ENCODE measurements at regions not wholly inside any gene's neighbourhood (a gene's known extent, or its start where the extent isn't known, plus 50 kb on each side); places are given as distances from the start of the nearest gene placed in this dataset.

GRCh38 chr17:33981711-33982601, 273.1 kb upstream of the CCL2 start:
- no peak overlapping the region for H3K4me3 ChIP-seq (ENCODE audit: low read length)
- H3K9ac ChIP-seq (ENCODE audit: low read length): no peak overlapping the region
- TF ChIP-seq EZH2 (optimal IDR thresholded peaks at IDR 0.05; ENCODE audit: low read depth, low read length) (no peak), EZH2phosphoT487 (IDR thresholded peaks at IDR 0.05; ENCODE audit: low read length) (no peak)
- TF ChIP-seq, protein P1, sequence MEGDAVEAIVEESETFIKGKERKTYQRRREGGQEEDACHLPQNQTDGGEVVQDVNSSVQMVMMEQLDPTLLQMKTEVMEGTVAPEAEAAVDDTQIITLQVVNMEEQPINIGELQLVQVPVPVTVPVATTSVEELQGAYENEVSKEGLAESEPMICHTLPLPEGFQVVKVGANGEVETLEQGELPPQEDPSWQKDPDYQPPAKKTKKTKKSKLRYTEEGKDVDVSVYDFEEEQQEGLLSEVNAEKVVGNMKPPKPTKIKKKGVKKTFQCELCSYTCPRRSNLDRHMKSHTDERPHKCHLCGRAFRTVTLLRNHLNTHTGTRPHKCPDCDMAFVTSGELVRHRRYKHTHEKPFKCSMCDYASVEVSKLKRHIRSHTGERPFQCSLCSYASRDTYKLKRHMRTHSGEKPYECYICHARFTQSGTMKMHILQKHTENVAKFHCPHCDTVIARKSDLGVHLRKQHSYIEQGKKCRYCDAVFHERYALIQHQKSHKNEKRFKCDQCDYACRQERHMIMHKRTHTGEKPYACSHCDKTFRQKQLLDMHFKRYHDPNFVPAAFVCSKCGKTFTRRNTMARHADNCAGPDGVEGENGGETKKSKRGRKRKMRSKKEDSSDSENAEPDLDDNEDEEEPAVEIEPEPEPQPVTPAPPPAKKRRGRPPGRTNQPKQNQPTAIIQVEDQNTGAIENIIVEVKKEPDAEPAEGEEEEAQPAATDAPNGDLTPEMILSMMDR (IDR thresholded peaks at IDR 0.05; ENCODE audit: low read length): no peak
- H3K27ac ChIP-seq (ENCODE audit: low read length): no peak overlapping the region
- H3K9me2 ChIP-seq (replicated peaks; ENCODE audit: insufficient read depth, low read length): no peaks in the 10 kb centered on the region
- H3K4me2 ChIP-seq (ENCODE audit: low read depth, low read length): no peak overlapping the region
- no peaks in the 10 kb centered on the region for H3F3A ChIP-seq (ENCODE audit: insufficient read depth, low read length)
- no peak for DNase-seq
- H2AFZ ChIP-seq (ENCODE audit: low read length): no peak overlapping the region
- no peaks in the 10 kb centered on the region for H3K9me3 ChIP-seq (replicated peaks; ENCODE audit: insufficient read depth, low read length)
- H3K27me3 ChIP-seq (replicated peaks; ENCODE audit: insufficient read depth, low read length): no peaks in the 10 kb centered on the region
- H3K36me3 ChIP-seq (replicated peaks; ENCODE audit: insufficient read depth, low read length): no peaks in the 10 kb centered on the region
- no peaks in the 10 kb centered on the region for H3K4me1 ChIP-seq (ENCODE audit: low read length)
- H3K79me2 ChIP-seq (ENCODE audit: low read length): no peaks in the 10 kb centered on the region
- no peaks in the 10 kb centered on the region for H4K20me1 ChIP-seq (ENCODE audit: insufficient read depth, low read length)

GRCh38 chr17:33982909-33983308, 272.2 kb upstream of the CCL2 start:
- no peak overlapping the region for H3K4me2 ChIP-seq (ENCODE audit: low read depth, low read length)
- H3K4me3 ChIP-seq (ENCODE audit: low read length): no peak overlapping the region
- no peaks in the 10 kb centered on the region for H3K9me3 ChIP-seq (replicated peaks; ENCODE audit: insufficient read depth, low read length)
- H2AFZ ChIP-seq (ENCODE audit: low read length): no peak overlapping the region
- no peaks in the 10 kb centered on the region for H3K9me2 ChIP-seq (replicated peaks; ENCODE audit: insufficient read depth, low read length)
- H3K79me2 ChIP-seq (ENCODE audit: low read length): no peaks in the 10 kb centered on the region
- no peaks in the 10 kb centered on the region for H3K36me3 ChIP-seq (replicated peaks; ENCODE audit: insufficient read depth, low read length)
- DNase-seq: no peak
- no peaks in the 10 kb centered on the region for H3K27me3 ChIP-seq (replicated peaks; ENCODE audit: insufficient read depth, low read length)
- TF ChIP-seq EZH2 (optimal IDR thresholded peaks at IDR 0.05; ENCODE audit: low read depth, low read length): no peak
- TF ChIP-seq, protein P1 (IDR thresholded peaks at IDR 0.05; ENCODE audit: low read length): no peak
- no peak for TF ChIP-seq EZH2phosphoT487 (IDR thresholded peaks at IDR 0.05; ENCODE audit: low read length)
- H3F3A ChIP-seq (ENCODE audit: insufficient read depth, low read length): no peaks in the 10 kb centered on the region
- H3K9ac ChIP-seq (ENCODE audit: low read length): no peak overlapping the region
- H4K20me1 ChIP-seq (ENCODE audit: insufficient read depth, low read length): no peaks in the 10 kb centered on the region
- H3K4me1 ChIP-seq (ENCODE audit: low read length): no peaks in the 10 kb centered on the region
- H3K27ac ChIP-seq (ENCODE audit: low read length): no peak overlapping the region

DNA sequence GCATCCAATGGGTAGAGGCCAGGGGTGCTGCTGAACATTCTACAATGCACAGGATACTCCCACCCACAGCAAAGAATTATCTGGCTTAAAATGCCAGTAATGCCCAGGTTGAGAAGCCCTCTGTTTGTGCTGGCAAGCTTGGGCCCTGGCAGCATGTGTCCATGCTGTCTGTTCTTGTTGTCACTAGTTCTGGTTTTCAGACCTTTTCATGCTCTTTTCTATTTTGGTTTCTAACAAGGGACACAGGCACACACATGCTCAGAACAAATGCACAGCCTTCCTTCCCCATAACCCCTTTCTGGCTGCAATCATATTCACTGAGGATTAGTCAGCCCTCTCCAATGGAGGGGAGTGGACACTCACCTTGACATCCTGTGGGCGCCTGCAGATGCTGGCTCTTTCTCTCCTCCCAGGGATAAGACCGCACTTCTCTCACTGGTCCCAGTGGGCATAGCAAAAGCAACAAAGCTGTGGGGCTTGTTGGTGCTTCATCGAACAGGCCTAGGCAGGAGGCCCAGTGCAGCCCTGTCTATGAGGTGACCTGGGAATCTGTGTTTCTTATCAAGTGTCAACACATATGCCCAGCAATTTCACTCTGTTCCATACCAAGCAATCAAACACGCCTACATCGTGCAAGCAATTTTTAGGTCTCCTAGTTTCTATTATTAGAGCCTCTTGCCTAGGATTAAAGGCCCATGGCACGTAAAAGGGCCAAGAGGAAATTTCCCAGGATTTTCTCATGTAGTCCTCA, 271.1 kb upstream of the CCL2 start:
- no peak for DNase-seq
- Histone ChIP-seq H3K79me2 (ENCODE audit: low read length) (no peaks in the 10 kb centered on the region), H3K4me2 (ENCODE audit: low read depth, low read length) (no peak overlapping the region), H3K4me3 (ENCODE audit: low read length) (no peak overlapping the region), H2AFZ (ENCODE audit: low read length) (no peak overlapping the region), H3K9me3 (replicated peaks; ENCODE audit: insufficient read depth, low read length) (no peaks in the 10 kb centered on the region), H3K4me1 (ENCODE audit: low read length) (no peaks in the 10 kb centered on the region), H3K27ac (ENCODE audit: low read length) (no peak overlapping the region), H3K36me3 (replicated peaks; ENCODE audit: insufficient read depth, low read length) (no peaks in the 10 kb centered on the region), H3F3A (ENCODE audit: insufficient read depth, low read length) (no peaks in the 10 kb centered on the region), H4K20me1 (ENCODE audit: insufficient read depth, low read length) (no peaks in the 10 kb centered on the region), H3K9me2 (replicated peaks; ENCODE audit: insufficient read depth, low read length) (no peaks in the 10 kb centered on the region), H3K27me3 (replicated peaks; ENCODE audit: insufficient read depth, low read length) (no peaks in the 10 kb centered on the region), H3K9ac (ENCODE audit: low read length) (no peak overlapping the region)
- TF ChIP-seq, protein P1 (IDR thresholded peaks at IDR 0.05; ENCODE audit: low read length): no peak
- no peak for TF ChIP-seq EZH2 (optimal IDR thresholded peaks at IDR 0.05; ENCODE audit: low read depth, low read length)
- no peak for TF ChIP-seq EZH2phosphoT487 (IDR thresholded peaks at IDR 0.05; ENCODE audit: low read length)

All from MM.1S (cell line).